GM18511 (cell line): ENCODE measurements at regions not wholly inside any gene's neighbourhood (a gene's known extent, or its start where the extent isn't known, plus 50 kb on each side); places are given as distances from the start of the nearest gene placed in this dataset.
A peak's percentile ranks its signal among the peaks of the same experiment; 100 is the strongest.
"Not testable (repeated sequence)": the region's sequence is repeated elsewhere in the genome, so short reads cannot be mapped to it uniquely, and the experiment has no call there.

Experiments
- ATAC-seq: cut with Tn5 transposase; IDR thresholded peaks from one replicate; pipeline ENCODE4 v1.9.1; 2021; ENCODE audit warnings: mild to moderate bottlenecking, moderate library complexity; ENCODE audit not compliant: unreplicated experiment

GRCh38 chr9:94387338-94388010, 59.0 kb upstream of the NUTM2F start:
- not testable (repeated sequence) for ATAC-seq

- ATAC-seq: not testable (repeated sequence)
Observed at GRCh38 chr9:94388011-94388406, 59.6 kb upstream of the NUTM2F start.

GRCh38 chr9:94390425-94391098, 62.1 kb upstream of the NUTM2F start:
- not testable (repeated sequence) for ATAC-seq

GRCh38 chr9:94392971-94393624, 64.7 kb upstream of the NUTM2F start:
- ATAC-seq: not testable (repeated sequence)

GRCh38 chr9:94397766-94398379, 69.4 kb upstream of the NUTM2F start:
- ATAC-seq: peak; percentile 49

- not testable (repeated sequence) for ATAC-seq
Observed at GRCh38 chr9:94400461-94400860, 72.0 kb upstream of the NUTM2F start.

- ATAC-seq: not testable (repeated sequence)
Observed at GRCh38 chr9:94402795-94403194, 74.4 kb upstream of the NUTM2F start.

GRCh38 chr9:94403571-94403970, 75.1 kb upstream of the NUTM2F start:
- ATAC-seq: not testable (repeated sequence)

- ATAC-seq: not testable (repeated sequence)
Observed at GRCh38 chr9:94413665-94414064, 85.2 kb upstream of the NUTM2F start.

GRCh38 chr9:94415111-94415510, 86.7 kb upstream of the NUTM2F start:
- not testable (repeated sequence) for ATAC-seq

- ATAC-seq: not testable (repeated sequence)
Observed at GRCh38 chr9:94420098-94420497, 91.7 kb upstream of the NUTM2F start.

GRCh38 chr9:94421951-94422350, 93.5 kb upstream of the NUTM2F start:
- not testable (repeated sequence) for ATAC-seq

- not testable (repeated sequence) for ATAC-seq
Observed at GRCh38 chr9:94425312-94425711, 96.9 kb upstream of the NUTM2F start.

- not testable (repeated sequence) for ATAC-seq
Observed at GRCh38 chr9:94437128-94437527, 108.7 kb upstream of the NUTM2F start.

- ATAC-seq: not testable (repeated sequence)
Observed at GRCh38 chr9:94438336-94438735, 109.9 kb upstream of the NUTM2F start.

GRCh38 chr9:94441146-94441545, 112.7 kb upstream of the NUTM2F start:
- ATAC-seq: not testable (repeated sequence)

GRCh38 chr9:94441796-94442195, 113.1 kb upstream of the PCAT7 start:
- no peak for ATAC-seq

- ATAC-seq: no peak
Observed at GRCh38 chr9:94443032-94443722, 111.7 kb upstream of the PCAT7 start.

GRCh38 chr9:94445863-94446262, 109.0 kb upstream of the PCAT7 start:
- no peak for ATAC-seq

- no peak for ATAC-seq
Observed at GRCh38 chr9:94449486-94449885, 105.4 kb upstream of the PCAT7 start.

GRCh38 chr9:94464790-94465189, 90.1 kb upstream of the PCAT7 start:
- no peak for ATAC-seq
